GM18498 (cell line): ENCODE measurements at regions not wholly inside any gene's neighbourhood (a gene's known extent, or its start where the extent isn't known, plus 50 kb on each side); places are given as distances from the start of the nearest gene placed in this dataset.

Source experiments
- ATAC-seq: cut with Tn5 transposase; IDR thresholded peaks from one replicate; pipeline ENCODE4 v1.9.1; 2021; ENCODE audit warnings: mild to moderate bottlenecking, moderate library complexity; ENCODE audit not compliant: unreplicated experiment

DNA sequence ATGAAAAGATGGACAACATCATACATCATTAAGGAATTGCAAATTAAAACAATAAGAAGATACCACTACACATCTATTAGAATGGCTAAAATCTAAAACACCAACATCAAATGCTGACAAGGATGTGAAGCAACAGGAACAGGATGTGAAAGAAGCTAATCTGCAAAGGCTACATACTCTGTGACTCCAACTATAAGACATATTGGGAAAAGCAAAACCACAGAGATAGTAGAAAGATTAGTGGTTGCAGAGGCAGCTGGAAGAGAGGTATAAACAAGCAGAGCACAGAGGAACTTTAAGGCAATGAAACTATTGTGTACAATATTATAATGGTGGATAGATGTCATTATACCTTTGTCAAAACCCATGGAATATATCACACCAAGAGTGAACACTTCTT is 393.7 kb upstream of the RAB6C start:
- no peak for ATAC-seq

DNA sequence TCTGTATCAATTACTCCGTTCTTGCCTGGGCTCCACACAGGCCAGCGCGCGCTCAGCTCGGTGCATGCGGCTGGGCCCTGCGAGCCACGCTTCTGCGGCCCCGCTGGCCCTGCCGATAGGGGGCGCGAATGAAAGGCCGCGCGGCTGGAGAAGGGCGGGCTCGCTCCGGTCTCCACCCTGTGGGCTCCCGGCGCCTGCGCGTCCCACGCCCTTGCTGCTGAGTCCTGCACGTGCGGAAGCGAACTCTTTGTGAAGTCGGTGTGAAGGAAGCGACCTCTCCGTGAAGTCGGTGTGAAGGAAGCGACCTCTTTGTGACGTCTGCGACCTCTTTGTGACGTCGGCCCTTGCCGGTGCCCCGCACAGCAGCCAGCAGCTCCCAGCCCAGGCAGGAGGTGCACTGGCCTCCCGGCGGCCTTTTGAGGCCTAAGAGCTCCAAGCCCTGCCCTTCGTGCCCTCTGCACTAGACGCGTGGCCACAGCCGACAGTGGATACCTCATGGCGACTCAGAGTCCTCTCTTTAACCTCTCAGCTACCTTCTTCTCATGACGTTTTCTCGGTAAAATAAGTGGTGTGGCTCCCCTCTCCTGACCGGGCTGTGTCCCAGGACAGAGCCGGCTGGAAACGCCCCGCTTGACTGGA is 391.9 kb upstream of the RAB6C start:
- no peak for ATAC-seq

DNA sequence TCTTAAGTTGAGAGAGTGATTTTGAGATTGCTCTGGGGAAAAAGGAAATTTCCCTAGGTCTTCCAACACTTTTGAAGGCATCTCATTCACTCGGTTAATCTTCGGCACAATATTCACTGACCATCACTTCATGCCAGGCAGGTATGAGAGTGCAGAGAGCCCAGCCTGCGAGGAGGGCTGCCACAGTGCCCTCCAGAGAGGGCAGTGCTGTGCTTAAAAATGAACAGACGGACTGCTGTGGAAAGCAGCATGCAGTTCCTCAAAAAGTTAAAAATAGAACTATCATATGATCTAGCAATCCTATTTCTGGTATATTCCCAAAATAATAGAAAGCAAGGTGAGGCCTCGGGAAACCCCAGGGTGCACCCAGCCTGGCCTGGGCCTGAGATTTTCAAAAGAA is 374.9 kb upstream of the RAB6C start:
- ATAC-seq: no peak

DNA sequence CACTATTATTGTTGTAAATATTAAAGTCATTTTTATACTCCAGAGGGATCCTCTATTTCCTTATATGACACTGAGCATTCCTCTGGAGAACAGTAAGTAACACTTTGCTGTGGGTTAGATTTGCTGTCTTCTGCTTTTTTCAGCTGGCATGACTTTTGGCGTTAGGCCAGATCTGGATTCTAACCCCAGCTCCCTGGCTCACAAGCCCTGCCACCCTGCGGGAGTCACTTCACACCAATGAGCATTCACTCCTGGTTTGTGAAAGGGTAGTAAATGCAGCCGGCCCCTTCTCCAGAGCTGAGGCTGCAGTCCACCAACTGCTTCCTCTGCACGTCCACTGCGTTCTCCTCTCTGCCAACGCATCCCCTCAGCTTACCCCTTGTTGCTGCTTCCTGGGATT is 373.8 kb upstream of the RAB6C start:
- ATAC-seq: no peak

DNA sequence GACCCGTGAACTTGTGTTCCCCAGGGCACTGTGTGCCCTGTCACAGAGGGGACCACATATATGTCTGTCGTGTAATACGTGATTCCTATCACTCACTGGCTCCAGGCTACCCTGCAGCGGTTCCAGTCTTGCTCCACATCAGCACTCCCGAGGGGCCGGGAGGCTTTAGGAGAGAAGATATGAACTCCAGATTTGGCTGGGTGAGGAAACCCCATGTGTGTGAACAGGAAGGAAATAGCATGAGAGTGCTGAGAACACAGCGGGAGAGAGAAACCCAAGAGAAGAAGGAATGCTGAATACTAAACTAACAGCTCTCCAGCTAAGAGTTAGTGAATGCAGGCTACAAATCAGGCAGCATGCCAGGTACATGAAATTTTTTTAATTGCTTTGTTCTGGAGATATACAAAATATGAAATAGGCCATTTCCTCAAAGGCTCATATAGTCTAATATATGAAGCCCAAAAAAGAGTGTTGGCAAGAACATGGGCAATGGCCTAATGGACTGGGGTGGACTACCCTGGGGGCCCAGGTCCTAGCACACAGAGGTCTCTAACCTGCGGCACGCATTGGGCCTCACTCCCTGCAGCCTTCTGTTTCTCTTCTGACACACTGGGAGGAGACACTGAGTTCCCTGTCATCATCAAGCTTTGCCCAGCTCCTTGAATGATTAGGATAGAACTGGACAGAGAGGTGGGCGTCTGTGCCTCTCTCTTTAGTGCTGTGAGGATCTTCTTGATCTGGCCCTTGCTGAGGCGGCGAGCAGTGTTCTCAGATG is 372.8 kb upstream of the RAB6C start:
- no peak for ATAC-seq

DNA sequence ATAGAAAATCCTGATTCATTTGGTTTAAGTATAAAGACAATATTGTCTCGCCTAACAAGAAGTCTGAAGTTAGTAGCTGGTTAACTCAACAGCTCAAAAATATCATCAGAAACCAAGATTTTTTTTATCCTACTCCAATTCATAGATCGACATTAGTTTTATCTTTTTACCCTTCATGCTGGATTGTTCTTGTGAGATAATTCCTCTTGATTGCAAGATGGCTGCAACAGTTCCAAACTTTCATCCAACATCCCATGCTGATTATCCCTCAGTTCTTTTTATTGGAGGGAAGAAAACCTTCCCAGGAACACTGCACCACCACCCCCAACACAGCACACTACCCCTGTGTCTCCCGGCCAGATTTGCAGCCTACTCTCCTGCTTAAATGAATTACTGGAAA is 370.2 kb upstream of the RAB6C start:
- ATAC-seq: no peak

DNA sequence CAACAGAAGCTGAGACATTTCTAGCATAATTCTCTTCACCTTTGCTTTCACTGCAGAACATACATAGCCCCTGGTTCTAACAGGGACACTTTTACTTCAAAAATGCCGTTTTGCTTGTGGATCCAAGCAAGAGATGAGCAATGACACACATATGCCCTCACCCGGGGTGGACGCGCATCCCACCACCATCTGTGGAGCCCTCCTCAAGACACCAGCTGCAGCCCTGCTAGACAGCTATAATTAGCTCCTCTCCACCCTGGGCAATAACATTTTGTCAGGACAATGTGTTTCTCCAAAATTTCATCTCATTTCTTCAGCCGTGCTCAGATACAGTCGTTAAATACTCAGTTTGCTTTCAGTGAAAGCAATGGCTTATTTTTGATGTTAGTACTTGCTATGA is 368.7 kb upstream of the RAB6C start:
- ATAC-seq: no peak

DNA sequence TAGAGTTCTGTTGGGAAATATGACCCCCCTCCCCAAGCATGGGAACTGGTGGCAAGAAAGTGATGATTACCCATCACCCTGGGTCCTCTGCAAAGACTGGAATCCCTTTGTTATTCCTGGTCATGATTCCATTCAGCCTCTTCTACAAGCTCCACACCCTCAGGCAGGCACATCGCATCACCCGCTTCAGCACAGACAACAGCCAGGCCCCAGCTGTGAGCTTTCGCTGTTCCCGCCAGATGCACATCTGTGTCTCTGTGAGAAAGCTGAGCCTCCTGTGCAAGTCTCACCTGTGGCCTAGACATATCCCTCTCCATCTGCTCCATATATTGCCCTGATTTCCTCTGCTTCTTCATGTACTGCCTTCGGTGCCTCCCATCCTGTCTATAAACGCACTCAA is 368.0 kb upstream of the RAB6C start:
- no peak for ATAC-seq

DNA sequence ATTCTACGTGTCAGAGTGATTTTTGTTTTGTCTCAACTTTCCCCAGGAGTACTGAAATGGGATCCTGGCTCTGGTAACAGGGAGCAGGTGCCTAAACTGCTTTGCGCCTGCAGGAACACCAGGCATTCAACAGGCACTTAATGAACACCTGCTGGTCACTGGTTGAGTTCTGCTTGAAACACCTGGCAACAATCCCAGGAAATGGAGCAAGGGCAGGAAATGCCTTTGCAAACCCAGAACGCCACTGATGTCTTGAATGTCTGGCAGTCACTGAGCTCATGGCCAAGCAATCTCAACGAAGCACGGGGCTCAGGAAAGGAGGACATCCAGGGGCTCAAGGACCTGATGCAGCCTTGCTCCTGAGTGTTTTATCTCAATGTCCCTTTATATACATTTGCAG is 360.0 kb upstream of the RAB6C start:
- ATAC-seq: no peak

DNA sequence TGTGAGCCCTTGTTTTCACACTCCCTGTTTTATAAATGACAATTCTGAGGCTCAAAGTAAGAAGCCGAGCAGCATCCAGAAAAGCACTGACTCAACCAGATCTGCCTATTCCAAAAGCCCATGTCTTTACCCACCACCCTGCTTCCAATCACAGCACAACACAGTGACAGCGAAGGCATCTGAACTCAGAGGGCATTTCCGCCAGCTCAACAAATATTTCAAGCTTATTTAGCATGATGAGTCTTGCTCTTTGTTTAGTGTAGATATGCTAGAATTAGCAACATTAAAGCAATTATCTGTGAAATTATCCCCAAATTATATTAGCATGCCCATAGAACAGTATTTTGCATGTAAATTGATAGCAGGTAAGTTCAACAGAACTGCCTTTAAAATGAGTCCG is 359.1 kb upstream of the RAB6C start:
- no peak for ATAC-seq

DNA sequence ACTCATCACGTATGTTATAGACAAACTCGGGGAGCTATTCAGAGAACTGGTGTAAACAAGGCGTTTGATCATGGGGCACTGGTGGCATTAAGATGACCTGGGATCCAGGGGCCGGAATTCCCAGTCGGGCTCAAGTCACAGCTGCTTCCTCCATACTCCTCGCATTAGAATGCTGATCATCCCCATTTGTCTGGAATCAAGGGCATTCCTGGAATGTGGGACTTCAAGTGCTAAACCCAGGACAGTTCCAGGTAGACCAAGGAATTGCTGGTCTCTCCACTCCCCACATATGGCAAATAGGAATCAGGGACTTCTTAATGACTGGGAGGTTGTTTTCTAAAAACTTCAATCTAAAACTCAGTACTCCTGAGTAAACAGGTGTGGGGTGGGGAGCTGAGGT is 355.7 kb upstream of the RAB6C start:
- ATAC-seq: no peak

DNA sequence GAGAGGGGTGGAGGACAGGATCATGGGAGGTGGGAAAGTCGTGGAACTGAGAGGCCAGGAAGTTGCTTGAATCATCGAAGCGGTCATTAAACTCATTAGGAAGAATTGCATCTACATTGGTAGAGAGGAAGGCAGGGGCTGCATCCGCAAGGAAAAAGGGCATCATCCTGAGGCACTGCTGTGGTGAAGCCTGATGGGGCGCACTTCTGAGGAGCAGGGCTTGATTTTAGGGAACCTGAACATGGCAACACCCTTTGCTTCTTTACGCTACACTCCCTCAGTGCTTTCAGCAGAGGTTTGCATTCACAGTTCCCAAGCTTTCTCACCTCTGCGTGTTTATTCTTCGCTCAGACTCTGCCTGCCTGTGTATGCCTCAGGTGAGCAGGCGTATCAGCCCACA is 352.0 kb upstream of the RAB6C start:
- no peak for ATAC-seq

DNA sequence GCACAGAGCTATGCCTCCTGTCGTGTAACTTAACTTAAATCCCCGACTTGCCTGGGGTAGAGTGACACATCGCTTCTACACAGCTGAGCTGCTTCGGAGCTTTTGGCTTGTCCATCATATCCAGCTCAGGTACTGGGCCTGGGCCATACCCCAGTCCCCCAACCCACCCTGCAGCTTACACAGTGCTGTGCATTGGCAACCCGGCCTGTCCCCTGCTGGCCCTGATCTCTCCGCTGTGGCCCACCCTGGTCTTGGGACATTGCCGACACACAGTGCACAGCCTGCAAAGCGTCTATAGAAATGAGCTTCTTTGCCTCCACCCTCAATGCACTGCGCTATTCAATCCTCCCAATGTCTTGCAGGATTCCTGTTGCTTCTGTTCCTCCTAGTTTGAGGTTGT is 342.8 kb upstream of the RAB6C start:
- ATAC-seq: no peak

DNA sequence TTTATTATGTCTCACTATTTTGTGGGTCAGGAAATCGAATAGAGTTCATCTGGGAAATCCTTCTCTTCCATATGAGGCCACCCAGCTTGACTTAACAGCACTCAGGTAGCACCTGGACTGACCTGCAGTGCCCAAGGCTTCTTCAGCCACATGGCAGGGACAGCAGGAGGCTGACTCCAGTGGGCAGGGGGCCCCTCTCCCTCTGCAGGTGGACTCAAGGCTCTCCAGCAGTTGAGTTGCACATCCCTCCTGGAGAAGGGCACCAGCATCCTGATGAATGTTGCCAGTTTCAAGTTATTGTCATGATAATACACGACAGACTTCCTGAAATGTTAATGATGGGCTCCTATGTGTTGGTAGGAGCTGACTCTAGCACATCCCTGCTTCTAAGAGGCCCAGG is 338.1 kb upstream of the RAB6C start:
- ATAC-seq: no peak

DNA sequence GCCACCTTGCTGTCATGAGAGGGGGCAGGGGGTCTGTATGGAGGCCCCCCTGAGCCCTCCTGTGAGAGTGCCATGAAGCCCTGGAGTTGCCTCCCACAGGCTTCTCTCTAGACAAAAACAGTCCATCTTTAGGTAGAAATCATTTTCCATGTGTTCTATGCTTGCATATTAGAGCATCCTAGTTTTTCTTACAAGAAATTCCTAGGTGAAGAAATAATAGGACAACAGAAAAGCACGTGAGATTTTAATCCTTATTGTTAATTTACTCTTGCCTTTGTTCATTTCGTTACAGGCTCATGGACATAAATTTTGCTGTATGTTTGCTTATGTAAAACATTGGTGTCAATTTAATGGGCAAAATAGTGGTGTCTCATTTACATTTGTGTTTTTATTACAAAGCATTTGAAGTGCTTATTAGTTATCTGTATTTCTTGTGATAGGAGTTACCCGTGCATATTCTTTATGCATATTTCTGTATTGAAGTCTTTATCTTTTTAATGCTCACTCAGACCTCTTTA is 336.9 kb upstream of the RAB6C start:
- ATAC-seq: no peak

DNA sequence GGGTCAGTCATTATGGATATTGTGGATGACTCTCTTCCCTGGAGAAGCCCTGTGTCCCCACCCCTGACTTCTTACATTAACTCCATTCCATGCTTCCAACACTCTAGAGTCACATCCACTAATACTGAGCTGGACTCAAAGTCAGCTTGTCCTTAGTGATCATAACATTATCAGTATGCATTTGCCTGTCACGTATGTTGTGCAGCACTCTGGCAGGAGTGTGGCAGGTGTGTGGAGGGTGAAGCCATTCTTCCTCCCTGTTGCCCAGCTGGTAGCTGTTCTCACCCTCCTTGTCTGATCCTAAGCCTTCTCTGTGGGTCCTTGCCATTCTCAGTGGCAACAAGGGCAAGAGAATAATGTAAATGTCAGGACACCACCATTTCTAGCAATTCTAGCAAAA is 334.1 kb upstream of the RAB6C start:
- ATAC-seq: no peak

DNA sequence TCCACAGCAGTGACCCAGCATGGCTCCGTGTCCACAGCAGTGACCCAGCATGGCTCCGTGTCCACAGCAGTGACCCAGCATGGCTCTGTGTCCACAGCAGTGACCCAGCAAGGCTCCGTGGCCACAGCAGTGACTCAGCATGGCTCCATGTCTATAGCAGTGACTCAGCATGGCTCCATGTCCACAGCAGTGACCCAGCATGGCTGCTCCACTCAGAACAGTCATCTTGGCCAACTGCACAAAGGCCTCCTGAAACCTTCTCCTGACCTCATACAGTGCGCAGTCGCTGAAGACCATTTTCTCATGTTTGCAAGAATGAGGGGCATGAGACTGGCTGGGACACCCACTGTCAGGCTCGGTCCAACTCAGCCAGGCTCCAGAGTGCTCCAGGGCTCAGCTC is 333.4 kb upstream of the RAB6C start:
- no peak for ATAC-seq

DNA sequence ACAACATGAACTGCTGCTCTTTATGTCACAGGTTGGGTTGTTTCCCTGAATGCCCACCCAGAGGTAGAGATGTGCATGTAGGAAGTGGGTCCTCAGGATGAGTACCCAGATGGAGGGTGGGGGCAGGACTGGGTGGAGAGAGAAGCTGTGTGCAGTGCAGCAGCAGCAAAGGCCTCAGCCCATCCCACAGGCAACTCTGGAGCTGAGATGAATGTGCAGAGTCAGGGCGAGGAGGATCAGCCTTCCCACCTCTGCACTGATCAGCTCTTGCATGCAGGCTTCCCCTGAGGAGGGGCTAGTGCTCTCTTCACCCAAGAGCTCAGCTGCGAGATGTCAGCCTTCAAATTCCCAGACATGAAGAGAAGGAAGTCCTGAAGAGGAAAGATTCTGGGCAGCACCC is 326.2 kb upstream of the RAB6C start:
- no peak for ATAC-seq

DNA sequence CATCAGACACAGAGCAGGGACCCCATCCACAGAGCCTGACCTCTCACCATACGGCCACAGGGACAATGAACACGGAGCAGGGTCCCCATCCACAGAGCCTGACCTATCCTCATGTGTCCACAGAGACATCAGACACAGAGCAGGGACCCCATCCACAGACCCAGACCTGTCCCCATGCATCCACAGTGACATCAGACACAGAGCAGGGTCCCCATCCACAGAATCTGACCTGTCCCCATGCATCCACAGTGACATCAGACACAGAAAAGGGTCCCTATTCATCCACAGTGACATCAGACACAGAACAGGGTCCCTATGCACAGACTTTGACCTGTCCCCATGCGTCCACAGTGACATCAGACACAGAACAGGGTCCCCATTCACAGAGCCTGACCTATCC is 325.1 kb upstream of the RAB6C start:
- ATAC-seq: no peak

DNA sequence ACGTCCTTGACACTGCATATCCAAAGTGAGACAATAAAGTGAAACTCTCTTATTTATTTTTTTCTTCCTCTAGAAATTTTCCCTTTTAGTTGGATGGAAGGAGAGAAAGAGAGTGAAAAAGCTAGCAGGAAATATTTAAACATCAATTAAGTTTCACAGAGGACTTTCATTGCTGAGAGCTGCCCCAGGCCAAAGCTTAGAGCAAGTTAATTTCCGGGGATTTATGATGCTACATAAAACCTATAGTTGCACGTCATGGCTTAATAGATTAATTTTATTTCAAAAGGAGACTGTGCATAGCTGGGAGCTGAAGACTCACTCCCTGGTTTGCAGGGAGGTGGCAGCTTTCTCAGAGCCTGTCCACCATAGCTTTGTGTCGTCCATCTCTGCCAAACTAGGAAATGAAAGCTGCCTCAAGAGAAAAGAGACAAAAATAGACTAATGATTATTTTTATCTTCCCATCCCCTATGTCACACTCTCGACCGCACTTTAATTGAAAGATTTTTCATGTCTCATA is 323.3 kb upstream of the RAB6C start:
- ATAC-seq: no peak

DNA sequence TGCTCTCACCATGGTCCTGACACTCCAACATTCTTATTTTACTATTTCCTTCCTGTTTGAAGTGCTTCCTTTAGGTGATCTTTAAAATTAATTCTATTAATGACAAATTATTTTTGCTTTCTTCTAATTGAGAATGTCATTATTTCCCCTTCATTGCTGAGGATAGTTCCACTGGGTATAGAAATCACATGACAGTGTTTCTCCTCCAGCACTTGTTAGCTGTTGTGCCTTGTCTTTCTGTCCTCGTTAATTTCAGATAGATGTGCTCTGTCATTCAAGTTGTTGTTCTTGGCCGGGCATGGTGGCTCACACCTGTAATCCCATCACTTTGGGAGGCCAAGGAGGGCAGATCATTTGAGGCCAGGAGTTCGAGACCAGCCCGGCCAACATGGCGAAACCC is 321.0 kb upstream of the RAB6C start:
- ATAC-seq: no peak

DNA sequence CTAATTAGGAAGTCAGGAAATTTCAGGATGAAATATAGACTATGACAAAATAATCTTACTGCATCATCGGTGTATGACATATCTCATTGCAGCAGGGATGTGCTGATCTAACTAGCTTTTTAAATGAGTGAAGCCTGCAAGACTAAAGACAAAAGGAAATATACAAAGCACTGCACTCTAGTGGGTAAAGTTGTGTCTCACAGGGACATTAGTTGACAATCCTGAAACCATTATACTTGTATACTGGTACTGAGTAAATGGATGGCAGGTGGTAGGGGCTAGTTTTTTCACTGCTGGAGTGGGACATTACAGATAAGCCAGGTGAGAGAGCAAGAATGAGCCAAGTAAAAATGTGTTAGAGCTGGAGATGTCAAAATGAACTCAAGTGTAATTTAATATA is 317.5 kb upstream of the RAB6C start:
- no peak for ATAC-seq
